Fibroblast of the conjunctiva (primary cell): ENCODE measurements at regions not wholly inside any gene's neighbourhood (a gene's known extent, or its start where the extent isn't known, plus 50 kb on each side); places are given as distances from the start of the nearest gene placed in this dataset.
"Not testable (repeated sequence)": the region's sequence is repeated elsewhere in the genome, so short reads cannot be mapped to it uniquely, and the experiment has no call there.

Experiments used
- DNase-seq: peaks from one replicate; pipeline ENCODE4 v3.0.0-alpha.2; 2010; ENCODE audit warnings: low read depth

DNA sequence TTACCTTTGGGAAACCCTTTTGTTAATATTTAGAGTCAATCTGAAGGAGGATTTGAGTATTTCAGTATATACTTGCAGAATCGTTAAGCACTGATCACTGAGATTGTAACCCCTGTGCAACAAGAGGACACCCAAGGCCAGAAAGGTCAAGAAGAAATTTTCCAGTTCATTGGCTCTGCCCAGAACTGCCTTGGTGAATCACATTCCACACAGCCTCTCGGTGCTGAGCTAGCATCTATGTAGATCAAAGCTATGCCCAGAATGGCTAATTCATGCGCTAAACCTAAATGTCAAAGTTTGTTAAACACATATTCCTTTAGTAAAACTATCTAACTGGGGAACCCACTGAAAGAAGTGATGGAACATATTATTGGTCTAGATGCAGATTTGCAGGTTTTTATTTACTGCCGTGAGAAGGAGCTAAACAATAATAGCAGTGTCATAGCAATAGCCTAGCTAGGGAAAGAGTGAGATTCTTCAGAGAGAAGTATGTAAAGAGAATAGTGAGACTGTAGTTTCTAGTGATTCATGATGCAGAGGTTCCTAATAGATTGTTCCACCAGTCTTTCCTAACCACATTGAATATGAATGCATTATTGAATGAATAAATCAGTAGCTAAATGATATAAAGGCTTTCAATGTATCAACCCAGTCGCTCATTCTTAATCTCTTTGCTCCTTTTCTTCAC lies 423.2 kb upstream of the CRIM1 start:
- no peak for DNase-seq

DNA sequence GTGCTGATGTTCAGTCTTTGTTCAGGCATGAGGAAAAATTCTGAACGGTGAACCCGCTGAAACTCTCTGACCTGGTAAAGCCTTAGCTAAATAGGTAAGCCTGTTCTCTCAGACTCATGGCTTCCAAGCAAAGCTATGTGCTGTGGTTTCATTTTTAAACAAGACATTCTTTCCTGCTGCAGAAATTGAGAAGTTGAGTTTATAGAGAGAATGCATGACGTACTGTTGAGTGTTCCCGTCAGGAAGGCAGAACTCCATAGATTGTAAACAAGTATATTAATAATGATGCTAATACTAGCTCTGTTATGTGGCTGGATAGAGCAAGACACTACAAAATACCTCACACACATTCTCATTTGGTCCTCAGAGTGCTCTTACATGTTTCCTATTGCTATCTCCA lies 424.0 kb upstream of the CRIM1 start:
- no peak for DNase-seq

DNA sequence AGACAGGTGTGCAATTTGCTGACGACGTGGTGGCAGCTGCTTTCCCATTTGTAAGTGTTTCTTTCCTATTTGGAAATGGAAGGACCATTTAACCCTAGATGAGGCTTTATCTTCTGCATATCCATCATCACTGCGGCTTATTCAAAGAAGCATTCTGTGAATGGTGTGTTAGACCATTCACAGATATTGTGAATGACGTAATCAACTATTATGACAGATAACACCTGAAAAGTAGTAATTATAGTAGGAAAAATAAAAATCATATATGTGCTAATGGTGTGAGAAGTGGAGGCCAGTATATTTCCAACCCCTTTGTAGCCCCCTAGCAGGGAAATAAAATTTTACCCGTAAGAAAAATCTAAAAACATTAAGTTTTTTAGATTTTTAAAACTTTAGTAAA lies 424.5 kb upstream of the CRIM1 start:
- DNase-seq, result no peak

DNA sequence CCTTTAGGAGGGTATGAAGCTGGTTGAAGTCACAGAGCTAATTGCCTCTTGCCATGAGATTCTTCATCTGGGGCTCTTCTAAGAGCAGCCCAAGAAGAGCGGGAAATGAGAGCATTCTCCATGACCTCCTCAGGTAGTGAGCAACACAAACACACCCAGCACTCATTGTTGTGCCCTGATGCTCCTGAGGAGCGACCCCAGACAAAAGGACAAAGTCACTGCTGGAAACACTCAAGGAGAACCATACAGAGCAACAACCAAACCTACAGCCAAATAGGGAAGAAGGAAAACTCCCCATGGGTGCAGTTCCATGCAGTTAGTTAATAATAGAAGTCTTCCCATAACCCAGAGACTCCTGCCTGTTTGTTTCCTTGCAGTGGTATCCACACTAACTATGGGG lies 426.0 kb upstream of the CRIM1 start:
- DNase-seq, result no peak

DNA sequence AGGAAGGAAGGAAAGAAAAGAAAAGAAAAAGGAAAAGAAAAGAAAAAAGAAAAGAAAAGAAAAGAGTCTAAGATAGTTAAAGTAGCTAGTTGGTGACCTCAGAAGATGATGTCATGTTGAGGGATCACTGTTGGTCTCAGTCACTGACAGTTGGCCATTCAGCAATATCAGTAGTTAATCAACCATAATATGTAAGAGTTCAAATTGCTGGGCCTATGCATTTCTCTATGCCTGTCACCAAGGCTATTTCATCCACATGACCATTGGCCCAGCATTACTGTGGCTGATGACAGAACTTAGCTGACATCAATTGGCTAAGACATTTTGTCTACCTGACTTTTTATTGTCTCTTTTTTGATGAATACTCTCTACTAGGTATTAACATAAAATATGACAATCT lies 435.5 kb upstream of the CRIM1 start:
- DNase-seq, result no peak

DNA sequence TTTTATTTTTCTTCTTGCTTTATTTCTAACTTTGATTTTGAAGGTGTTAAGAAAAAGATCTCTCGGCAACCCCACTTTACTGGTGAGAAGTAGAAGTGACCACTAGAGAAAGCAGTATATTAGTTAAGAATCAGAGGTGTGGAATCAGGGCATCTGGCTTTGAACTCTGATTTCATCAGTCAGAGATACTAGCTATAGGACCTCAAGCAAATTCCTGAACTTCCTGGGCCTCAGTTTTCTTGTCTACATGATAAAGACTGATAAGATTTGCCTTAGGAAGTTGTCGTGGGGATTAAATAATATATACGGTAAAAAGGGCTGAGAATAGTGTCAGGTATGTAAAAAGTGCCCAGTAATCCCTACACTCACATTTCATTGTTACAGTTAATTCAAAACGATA lies 440.3 kb upstream of the CRIM1 start:
- DNase-seq, result no peak

DNA sequence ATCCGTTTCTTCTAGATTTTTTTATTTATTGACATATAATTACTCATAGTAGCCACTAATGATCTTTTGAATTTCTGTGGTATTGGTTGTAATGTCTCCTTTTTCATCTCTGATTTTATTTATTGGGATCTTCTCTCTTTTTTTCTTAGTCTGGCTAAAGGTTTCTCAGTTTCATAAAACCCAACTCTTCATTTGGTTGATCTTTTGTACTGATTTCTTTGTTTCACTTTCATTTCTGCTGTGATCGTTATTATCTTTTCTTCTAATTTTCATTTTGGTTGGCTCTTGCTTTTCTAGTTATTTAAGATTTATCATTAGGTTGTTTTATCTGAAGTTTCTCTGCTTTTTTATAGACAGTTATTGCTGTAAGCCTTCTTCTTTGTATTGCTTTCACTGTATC lies 463.6 kb upstream of the CRIM1 start:
- DNase-seq, result no peak

DNA sequence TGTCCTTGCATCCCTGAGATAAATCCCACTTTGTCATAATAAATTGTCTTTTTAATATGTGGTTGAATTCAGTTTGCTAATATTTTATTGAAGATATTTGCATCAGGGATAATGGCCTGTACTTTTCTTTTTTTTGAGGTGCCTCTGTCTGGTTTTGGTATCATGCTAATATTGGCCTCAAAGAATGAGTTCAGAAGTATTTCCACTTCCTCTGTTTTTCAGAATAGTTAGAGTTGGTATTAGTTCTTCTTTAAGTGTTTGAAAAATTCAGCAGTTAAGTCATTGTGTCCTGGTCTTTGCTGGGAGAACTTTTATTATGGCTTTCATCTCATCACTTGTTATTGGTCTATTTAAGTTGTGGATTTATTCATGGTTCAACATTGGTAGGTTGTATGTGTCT lies 464.1 kb upstream of the CRIM1 start:
- DNase-seq, result no peak

DNA sequence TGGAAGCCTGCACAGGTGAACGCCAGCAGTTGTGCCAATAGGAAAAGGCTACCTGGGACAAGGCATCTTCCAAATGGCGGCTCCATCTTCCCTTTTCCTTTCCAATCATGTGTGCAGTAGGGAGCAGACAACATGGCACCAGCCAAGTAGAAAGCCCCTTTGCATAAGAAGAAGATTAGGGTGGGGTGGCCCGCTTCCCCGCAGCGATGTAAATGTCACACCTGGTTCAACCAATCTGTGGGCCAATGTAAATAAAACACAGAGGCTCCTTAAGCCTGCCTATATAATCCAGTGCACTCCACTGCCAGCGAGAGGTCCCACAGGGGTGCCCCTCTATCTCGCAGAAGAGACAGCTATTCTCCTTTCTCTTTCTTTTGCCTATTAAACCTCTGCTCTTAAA lies 468.4 kb upstream of the CRIM1 start:
- DNase-seq, result no peak

DNA sequence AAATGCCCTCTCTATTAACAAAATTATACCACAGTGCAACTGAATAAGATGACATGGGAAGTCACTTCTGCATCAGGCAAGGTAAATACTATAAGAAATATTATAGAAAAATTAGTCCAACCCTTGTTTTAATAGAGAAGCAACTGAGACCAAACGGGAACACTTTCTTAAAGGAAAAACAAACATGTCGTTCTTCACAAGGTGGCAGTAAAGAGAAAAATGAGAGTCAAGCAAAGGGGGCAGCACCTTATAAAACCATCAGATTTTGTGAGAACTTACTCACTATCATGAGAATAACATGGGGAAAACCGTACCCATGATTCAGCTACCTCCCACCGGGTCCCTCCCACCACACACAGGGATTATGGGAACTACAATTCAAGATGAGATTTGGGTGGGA lies 481.7 kb upstream of the CRIM1 start:
- DNase-seq, result no peak

DNA sequence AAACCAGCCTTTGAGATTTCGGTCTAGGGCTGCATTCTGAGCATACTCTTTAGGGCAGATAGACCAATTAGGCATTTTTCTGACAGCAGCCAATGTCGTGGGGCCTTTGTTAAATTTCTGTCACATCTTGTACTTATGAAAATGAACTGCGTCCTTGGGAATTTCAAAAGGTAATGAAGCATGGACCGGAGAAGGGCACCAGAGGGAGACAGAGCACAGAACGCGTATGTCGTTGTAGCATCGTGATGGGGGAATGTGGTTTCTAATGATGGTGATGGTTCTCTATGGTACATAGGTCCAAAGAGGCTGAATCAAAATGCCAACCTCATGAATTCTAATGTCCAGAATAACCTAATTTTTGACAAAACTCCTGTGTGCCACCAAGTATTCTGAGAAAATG lies 483.9 kb upstream of the CRIM1 start:
- DNase-seq, result no peak

DNA sequence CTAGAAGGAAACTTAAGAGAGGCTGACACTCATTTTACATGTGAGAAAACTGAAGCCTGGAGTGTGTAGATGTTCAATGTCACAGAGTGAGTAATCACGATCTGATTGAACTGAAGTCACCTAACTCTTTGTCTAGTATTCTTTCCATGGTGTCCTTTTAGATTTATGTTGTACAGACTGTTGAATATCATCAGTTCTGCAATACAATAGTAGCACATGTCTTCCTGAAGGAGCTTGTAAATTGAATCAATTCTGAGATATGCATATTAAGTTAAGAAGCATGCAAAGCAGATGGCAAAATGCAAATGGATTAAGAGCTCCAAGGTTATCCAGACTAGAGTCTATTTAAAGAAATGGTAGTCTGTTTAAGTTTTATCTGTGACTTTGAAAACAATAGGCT lies 484.9 kb upstream of the CRIM1 start:
- no peak for DNase-seq

DNA sequence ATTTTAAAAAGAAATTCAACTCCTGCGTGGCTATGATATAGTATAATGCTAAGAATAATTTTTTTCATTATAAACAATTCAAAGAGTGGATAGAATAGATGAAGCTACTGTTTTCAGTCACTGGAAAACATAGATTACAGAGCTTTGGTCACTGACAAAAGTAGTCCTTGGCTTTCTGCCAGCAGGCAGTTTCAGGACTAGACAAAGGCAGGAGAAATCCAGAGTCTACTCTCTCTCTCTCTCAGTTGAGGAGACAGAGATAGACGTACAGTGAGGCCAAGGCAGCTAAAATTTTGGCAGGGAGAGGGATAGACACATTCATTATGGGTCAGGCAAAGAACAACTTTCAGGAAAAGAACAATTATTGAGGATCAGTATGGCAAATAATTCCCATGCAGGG lies 491.4 kb upstream of the CRIM1 start:
- DNase-seq, result no peak

DNA sequence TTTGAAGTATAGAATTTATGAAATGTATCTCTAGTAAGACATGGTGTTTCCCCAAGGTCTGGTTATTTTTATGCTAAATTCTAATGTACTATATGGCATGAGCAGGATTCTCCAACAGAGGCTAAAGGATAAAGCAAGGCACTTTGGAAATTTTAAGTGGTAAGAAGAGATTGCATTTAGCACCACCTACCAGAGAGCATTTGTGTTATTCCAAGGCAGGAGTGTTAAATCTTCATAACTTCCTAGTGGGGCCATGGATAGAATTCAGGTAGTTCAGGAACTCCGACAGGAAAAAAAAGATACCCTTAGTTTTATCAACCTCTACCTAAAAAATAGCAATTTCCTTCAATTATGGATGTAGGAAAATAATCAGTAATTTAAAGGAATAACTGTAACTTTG lies 497.4 kb upstream of the CRIM1 start:
- DNase-seq, result no peak

DNA sequence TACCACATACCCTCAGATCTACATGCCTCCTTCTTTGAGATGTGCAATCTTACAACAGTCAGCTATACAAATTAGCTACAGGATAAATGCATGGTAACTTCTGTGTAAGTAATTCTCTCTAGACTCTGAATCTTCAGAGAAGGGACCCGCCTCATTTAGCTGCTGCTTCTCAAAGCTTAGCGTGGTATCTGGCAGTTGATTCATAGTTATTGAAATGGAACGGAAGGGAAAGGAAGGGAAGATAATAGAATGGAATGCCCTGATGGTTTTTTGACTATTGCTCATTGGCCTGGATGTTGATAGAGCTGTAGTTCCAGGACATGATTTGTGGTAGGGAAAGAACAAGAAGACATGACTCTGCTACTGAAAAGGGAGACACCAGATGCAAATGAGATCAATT lies 498.1 kb upstream of the CRIM1 start:
- DNase-seq, result no peak

DNA sequence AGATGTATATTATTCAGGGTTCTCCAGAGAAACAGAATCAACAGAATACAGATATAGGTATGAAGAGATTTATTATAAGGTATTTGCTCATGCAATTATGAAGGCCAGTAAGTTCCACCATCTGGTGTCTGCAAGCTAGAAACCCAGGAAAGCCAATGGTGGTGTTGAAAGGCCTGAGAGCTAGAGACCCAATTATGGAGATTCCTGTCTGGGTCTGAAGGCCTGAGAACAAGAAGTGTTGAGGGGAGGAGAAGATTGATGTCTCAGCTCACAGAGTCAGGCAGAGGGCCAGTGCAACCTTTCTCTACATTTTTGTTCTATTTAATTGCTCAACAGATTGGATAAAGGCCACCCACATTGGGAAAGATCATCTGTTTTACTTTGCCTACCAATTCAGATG lies 524.2 kb upstream of the CRIM1 start:
- no peak for DNase-seq

DNA sequence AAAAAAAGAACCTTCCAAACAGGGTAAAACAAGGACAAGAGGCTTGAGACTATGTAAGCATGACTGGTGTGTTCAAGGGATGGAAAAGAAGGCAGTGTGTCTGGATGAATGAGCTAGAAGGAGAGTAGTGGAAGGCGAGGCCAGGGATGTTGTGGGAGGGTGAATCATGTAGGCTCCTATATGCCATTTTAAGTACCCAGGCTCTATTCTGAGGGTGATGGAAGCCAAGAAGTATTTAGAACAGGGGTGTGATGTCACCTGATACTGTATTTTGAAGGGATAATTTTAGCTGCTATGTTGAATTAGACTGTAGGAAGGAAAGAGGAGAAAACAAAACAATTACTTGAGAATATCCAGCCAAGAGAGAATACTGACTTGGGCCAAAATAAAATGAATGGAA lies 524.7 kb upstream of the CRIM1 start:
- DNase-seq, result no peak

DNA sequence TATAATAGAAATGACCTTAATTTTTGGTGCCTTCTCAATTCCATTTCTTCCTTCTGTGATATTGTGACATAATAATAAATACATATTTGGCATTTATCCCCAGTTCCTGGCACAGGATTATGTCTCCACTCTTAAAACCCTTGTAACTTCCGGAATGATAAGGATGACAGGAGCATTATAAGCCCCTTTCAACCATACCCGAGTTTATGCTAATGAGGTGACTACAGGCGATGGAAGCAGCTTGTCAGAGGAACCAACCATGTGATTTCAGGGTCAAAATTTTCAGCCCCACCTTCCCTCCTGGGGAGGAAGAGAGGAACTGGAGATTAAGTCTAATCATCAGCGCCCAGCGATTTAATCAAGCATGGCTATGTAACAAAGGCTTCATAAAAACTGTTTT lies 528.5 kb upstream of the CRIM1 start:
- DNase-seq, result no peak

DNA sequence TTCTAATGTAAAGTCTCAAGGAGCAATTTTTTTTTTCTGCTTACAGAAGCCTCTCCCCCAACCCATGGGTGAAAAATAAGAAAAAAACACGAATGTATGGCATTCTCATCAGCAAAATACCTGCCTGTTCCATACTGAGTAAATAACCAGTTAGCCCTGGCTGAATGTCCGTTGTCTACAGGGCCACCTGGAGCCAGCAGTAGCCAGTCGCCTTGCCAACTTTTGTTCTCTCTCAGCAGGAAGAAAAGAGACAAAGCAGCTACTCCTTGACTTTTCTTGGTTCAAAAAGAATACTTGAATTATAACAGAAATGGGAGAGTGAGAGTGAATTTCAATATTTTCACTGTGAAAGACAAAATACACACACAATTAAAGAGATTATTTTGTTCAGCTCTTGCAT lies 532.9 kb upstream of the CRIM1 start:
- DNase-seq, result no peak

DNA sequence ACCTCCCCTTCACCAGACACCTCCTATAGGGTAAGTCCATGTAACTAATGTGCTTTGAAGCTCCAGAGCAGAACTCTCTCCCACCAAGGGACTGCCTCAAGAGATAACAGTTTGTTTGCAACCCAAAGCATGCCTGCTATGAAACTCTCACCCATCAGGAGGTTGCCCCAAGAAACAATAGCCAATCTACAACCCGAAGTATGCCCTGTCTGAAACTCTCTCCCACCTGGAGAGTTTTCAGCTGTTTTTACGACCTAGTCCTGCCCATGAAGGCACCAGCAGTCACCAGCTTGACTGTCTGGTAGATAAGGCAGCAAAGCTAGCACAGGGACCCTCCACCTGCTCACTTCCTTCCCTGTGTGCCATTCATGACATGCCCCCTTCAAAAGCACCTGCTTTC lies 533.9 kb upstream of the CRIM1 start:
- DNase-seq, result no peak

DNA sequence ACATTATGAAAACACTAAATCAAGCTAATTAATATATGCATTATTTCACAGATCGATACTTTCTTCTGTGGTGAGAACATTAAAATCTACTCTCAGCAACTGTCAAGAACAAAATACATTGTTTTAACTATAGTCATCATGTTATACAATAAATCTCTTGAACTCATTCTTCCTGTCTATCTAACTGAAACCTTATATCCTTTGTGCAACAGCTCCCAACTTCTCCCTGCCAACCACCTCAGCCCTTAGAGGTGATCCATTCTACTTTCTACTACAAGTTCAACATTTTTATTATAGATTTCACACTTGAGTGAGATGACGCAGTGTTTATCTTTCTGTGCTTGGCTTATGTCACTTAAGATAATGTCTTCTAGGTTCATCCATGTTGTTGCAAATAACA lies 535.2 kb upstream of the CRIM1 start:
- no peak for DNase-seq

DNA sequence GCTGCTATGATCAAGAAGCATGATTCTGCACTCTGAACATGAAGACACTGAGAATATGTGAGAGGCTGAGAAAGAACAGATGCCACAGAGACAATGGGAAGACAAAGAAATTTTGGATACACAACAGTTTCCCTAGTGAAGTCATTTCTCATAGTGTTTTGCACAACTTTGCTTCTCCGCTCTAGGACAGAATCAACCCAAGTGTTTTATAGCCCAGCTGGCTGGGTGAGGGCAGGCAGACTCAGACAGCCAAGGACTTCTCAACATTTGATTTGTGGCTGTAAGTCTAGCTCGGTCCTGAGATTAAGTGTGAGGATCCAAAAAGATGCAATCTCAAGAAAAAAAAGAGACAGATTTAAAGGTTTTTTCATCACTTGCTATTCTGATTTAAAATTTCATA lies 536.5 kb upstream of the CRIM1 start:
- DNase-seq, result no peak

DNA sequence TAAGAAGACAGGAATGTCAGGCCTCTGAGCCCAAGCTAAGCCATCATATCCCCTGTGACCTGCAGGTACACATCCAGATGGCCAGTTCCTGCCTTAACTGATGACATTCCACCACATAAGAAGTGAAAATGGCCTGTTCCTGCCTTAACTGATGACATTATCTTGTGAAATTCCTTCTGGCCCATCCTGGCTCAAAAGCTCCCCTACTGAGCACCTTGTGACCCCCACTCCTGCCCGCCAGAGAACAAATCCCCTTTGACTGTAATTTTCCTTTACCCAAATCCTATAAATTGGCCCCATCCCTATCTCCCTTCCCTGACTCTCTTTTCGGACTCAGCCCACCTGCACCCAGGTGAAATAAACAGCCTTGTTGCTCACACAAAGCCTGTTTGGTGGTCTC lies 537.2 kb upstream of the CRIM1 start:
- DNase-seq, result not testable (repeated sequence)

DNA sequence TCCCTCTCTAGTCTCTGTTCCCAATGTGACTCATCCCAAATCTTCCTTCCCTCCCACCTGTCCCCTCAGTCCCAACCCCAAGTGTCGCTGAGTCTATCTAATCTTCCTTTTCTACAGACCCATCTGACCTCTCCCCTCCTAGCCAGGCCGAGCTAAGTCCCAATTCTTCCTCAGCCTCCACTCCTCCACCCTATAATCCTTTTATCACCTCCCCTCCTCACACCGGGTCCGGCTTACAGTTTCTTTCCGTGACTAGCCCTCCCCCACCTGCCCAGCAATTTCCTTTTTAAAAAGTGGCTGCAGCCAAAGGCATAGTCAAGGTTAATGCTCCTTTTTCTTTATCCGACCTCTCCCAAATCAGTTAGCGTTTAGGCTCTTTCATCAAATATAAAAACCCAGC lies 541.0 kb upstream of the CRIM1 start:
- DNase-seq, result not testable (repeated sequence)

DNA sequence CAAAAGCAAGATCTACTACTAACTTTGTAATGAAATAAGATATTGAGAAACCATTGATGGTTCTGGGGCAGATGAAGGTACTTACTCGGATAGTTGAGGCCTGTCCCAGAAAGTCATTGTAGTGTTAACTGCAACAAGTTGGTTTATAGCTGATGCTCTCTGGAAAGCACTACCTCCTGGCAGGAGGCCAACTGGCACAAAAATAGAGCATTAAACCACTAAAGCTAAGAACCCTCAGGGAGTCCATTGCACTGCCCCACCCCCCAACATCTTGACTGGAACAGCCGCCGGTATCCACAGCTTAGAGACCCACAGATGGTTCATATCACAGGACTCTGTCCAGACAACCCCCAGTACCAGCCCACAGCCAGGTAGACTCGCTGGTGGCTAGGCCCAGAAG lies 552.5 kb upstream of the CRIM1 start:
- DNase-seq, result no peak
